ENCODE measurements at regions not wholly inside any gene's neighbourhood (a gene's known extent, or its start where the extent isn't known, plus 50 kb on each side); places are given as distances from the start of the nearest gene placed in this dataset.

DNA sequence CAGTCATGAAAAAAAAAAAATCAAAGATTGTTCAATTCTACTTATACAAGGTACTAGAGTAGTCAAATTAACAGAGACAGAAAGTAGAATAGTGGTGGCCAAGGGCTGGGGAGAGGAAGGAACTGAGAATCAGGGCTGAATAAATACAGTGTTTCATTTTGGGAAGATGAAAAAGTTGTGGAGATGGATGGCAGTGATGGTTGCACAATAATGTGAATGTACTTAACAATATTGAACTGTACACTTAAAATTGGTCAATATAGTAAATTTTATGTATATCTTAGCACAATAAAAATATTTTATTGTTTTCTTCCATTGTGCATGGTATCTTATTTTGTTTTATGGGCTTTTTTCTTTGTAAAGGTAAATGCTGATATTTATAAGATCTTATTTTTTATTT lies 262.2 kb upstream of the AGTR1 start:
- intact Hi-C loops (cut with micrococcal nuclease) = no loop called here
- POLR2A ChIA-PET = no interaction called here
- Mint-ChIP-seq H3K27me3 (ENCODE audit: insufficient read depth, unreplicated experiment) (peaks cover 56% of the 10 kb centered on the region), H3K4me1 (ENCODE audit: insufficient read depth, unreplicated experiment) (no peaks in the 10 kb centered on the region), H3K4me3 (ENCODE audit: unreplicated experiment) (no peak overlapping the region), H3K9me3 (ENCODE audit: unreplicated experiment) (no peaks in the 10 kb centered on the region), H3K27ac (ENCODE audit: low read depth, unreplicated experiment) (no peak overlapping the region), H3K36me3 (ENCODE audit: insufficient read depth, unreplicated experiment) (no peaks in the 10 kb centered on the region)
- CTCF ChIA-PET = interaction anchor here (0.7 kb wide), 1 partner anchor 13 kb away, joined by 4 read pairs; no protein-coding TSS in a partner anchor
- TF ChIP-seq, protein P1, sequence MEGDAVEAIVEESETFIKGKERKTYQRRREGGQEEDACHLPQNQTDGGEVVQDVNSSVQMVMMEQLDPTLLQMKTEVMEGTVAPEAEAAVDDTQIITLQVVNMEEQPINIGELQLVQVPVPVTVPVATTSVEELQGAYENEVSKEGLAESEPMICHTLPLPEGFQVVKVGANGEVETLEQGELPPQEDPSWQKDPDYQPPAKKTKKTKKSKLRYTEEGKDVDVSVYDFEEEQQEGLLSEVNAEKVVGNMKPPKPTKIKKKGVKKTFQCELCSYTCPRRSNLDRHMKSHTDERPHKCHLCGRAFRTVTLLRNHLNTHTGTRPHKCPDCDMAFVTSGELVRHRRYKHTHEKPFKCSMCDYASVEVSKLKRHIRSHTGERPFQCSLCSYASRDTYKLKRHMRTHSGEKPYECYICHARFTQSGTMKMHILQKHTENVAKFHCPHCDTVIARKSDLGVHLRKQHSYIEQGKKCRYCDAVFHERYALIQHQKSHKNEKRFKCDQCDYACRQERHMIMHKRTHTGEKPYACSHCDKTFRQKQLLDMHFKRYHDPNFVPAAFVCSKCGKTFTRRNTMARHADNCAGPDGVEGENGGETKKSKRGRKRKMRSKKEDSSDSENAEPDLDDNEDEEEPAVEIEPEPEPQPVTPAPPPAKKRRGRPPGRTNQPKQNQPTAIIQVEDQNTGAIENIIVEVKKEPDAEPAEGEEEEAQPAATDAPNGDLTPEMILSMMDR (IDR thresholded peaks at IDR 0.05; ENCODE audit: unreplicated experiment) = no peak
- no TSS peak for BruUV-seq (replicated peaks)
- DNase-seq (ENCODE audit: unreplicated experiment) = no peak

DNA sequence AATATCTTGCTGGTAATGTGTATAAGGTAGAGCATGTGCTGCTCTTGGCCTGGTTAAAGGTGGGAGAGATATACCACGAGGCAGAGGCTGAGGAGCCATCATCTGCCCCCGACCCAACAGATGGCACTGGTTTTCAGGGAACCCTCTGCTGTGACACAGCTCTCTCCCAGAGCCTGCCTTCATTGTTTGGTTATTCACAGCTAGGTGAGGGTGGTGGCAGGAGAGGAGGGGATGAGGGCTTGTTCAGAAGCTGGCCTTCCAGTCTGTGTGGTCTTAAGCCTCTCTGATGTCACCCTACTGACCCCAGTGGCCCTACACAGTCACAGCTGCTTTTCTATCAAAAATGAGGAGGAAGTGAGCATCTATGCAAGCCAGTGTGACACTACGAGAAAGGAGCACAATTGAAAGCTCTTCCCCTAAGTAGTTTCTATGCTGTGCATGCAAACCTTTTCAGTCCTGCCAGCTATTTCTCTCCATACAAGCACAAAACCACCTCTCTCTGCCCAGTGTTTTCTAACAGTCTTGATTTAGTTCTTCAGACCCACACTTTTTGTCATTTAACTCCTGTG lies 258.4 kb upstream of the AGTR1 start:
- Mint-ChIP-seq H3K4me3 (ENCODE audit: unreplicated experiment) (no peak overlapping the region), H3K27ac (ENCODE audit: low read depth, unreplicated experiment) (no peak overlapping the region), H3K9me3 (ENCODE audit: unreplicated experiment) (no peaks in the 10 kb centered on the region), H3K36me3 (ENCODE audit: insufficient read depth, unreplicated experiment) (no peaks in the 10 kb centered on the region), H3K27me3 (ENCODE audit: insufficient read depth, unreplicated experiment) (peaks cover 74% of the 10 kb centered on the region), H3K4me1 (ENCODE audit: insufficient read depth, unreplicated experiment) (no peaks in the 10 kb centered on the region)
- DNase-seq (ENCODE audit: unreplicated experiment) = no peak
- intact Hi-C loops (cut with micrococcal nuclease) = no loop called here
- ChIA-PET POLR2A (no interaction called here), CTCF (no interaction called here)
- TF ChIP-seq, protein P1 (IDR thresholded peaks at IDR 0.05; ENCODE audit: unreplicated experiment) = no peak
- BruUV-seq (replicated peaks) = no TSS peak

DNA sequence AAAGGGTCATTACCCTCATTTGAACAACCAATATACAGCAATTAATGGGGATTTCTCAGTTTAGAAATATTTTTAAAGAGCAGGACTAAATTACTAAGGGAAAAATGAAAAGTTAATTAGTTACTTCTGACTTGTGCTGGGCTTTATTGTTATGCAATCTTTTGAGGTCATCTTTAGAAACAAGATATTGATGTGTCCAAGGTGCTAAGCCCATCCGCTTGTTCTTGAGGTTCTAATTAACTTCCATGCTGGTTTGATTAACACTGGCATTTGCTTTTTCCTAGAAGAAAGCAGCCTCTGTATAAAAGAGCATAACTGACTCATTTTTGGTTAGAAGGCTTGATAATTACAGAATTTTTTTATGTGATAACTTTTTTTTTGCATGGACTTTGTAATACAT lies 256.5 kb upstream of the AGTR1 start:
- CTCF ChIA-PET = no interaction called here
- DNase-seq (ENCODE audit: unreplicated experiment) = no peak
- no peak overlapping the region for H3K27ac Mint-ChIP-seq (ENCODE audit: low read depth, unreplicated experiment)

DNA sequence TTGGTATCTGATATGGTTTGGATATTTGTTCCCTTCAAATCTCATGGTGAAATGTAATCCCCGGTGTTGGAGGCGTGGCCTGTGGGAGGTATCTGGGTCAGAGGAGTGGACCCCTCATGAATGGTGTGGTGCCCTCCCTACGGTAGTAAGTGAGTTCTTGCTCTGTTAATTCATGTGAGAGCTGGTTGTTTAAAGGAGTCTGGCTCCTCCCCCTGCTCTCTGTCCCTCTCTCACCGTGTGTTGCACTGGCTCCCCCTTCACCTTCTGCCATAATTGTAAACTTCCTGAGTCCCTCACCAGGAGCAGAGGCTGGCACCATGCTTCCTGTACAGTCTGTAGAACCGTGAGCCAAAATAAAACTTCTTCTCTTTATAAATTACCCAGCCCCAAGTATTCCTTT lies 246.9 kb upstream of the AGTR1 start:
- Mint-ChIP-seq H3K4me3 (ENCODE audit: unreplicated experiment) (no peak overlapping the region), H3K4me1 (ENCODE audit: insufficient read depth, unreplicated experiment) (no peaks in the 10 kb centered on the region), H3K27ac (ENCODE audit: low read depth, unreplicated experiment) (no peak overlapping the region), H3K36me3 (ENCODE audit: insufficient read depth, unreplicated experiment) (no peaks in the 10 kb centered on the region), H3K27me3 (ENCODE audit: insufficient read depth, unreplicated experiment) (peaks cover 62% of the 10 kb centered on the region), H3K9me3 (ENCODE audit: unreplicated experiment) (no peaks in the 10 kb centered on the region)
- TF ChIP-seq, protein P1 (IDR thresholded peaks at IDR 0.05; ENCODE audit: unreplicated experiment) = no peak
- no TSS peak for BruUV-seq (replicated peaks)
- POLR2A ChIA-PET = no interaction called here
- DNase-seq (ENCODE audit: unreplicated experiment) = no peak
- intact Hi-C loops (cut with micrococcal nuclease) = no loop called here
- CTCF ChIA-PET = no interaction called here

More for the DNA sequence above, 256.5 kb upstream of the AGTR1 start:
- intact Hi-C loops (cut with micrococcal nuclease) = no loop called here
- no peaks in the 10 kb centered on the region for H3K9me3 Mint-ChIP-seq (ENCODE audit: unreplicated experiment)
- POLR2A ChIA-PET = no interaction called here
- H3K4me1 Mint-ChIP-seq (ENCODE audit: insufficient read depth, unreplicated experiment) = no peaks in the 10 kb centered on the region
- TF ChIP-seq, protein P1 (IDR thresholded peaks at IDR 0.05; ENCODE audit: unreplicated experiment) = no peak
- H3K27me3 Mint-ChIP-seq (ENCODE audit: insufficient read depth, unreplicated experiment) = peaks cover 78% of the 10 kb centered on the region
- no peak overlapping the region for H3K4me3 Mint-ChIP-seq (ENCODE audit: unreplicated experiment)
- no TSS peak for BruUV-seq (replicated peaks)
- no peaks in the 10 kb centered on the region for H3K36me3 Mint-ChIP-seq (ENCODE audit: insufficient read depth, unreplicated experiment)
